GM12875 (cell line): ENCODE measurements at regions not wholly inside any gene's neighbourhood (a gene's known extent, or its start where the extent isn't known, plus 50 kb on each side); places are given as distances from the start of the nearest gene placed in this dataset.

Experiments
- H3K4me3 ChIP-seq: one replicate; pipeline ENCODE4 v1.5.1; 2011; ENCODE audit warnings: low read depth, low read length, control low read depth
- CTCF ChIP-seq: IDR thresholded peaks from 2 replicates; pipeline ENCODE4 v1.5.1; 2011; ENCODE audit warnings: low read depth, mild to moderate bottlenecking, control low read depth, inconsistent platforms, low read length, moderate library complexity, borderline replicate concordance; ENCODE audit not compliant: insufficient read depth

DNA sequence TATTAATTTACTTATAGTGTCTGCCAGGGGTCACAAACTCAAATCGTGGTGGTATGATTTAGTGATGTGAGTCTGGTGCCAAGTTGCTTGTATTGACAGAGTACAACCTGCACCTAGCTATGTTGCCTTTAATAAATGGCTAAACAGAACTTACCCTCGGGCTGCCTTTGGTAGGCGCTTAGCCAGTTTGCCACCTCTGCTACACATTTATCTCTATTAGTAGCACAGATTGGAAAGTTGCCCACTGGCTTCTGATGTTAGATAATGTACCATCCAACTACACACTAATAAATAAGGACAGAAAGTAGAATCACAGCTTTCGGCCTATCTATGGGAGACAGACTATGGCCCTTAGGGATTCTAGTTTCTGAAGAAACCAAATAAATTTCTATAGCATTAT is 368.4 kb downstream of the MAN2A1 start:
- no peak for TF ChIP-seq CTCF
- H3K4me3 ChIP-seq: no peak overlapping the region

DNA sequence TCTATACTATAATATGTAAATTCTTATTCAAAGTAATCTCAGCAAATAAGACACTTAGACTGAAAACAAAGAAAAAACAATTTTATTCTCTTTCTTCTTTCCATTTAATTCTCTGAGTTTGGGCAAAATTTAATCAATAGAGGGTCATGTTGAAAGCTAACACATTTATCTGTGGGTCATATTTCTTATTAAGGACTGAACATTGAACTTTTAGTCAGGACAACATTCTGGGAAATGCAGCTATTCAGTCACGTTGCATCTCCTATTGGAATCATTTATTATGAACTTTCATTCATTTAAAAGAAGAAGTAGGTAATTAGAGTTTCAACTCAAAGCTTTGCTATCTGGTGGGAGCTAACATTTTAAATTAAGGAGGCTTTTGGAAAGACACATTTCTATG is 372.5 kb downstream of the MAN2A1 start:
- no peak overlapping the region for H3K4me3 ChIP-seq
- no peak for TF ChIP-seq CTCF

GRCh38 chr5:110063640-110064602 is 374.2 kb downstream of the MAN2A1 start:
- TF ChIP-seq CTCF: no peak
- H3K4me3 ChIP-seq: no peak overlapping the region

GRCh38 chr5:110064603-110065268 is 375.0 kb downstream of the MAN2A1 start:
- H3K4me3 ChIP-seq: no peak overlapping the region
- no peak for TF ChIP-seq CTCF

DNA sequence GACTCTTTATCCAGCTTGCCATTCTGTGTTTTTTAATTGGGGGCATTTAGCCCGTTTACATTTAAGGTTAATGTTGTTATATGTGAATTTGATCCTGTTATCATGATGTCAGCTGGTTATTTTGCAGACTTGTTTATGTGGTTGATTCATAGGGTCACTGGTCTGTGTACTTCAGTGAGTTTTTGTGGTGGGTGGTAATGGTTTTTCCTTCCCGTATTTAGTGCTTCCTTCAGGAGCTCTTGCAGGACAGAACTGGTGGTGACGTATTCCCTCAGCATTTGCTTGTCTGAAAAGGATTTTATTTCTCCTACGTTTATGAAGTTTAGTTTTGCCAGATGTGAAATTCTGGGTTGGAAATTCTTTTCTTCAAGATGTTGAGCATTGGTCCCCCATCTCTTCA is 381.1 kb downstream of the MAN2A1 start:
- no peak for TF ChIP-seq CTCF
- no peak overlapping the region for H3K4me3 ChIP-seq

DNA sequence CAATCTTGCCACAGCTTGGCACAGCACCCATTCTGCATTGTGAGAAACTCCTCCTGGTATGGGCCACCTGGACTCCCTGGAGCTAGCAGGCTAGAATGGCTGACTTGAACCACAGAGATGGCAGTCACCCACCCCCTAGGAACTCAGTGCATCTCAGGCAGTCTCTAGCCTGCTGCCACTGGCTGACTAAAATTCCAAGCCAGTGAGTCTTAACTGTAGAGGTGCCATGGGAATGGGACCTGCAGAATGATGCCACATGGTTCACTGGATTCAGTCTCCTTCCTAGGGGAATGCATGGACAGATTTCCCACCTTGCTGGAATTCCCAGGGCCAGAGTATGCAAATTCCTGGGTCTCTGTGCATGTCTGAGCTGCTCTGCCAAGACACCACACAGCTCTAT is 382.9 kb downstream of the MAN2A1 start:
- no peak overlapping the region for H3K4me3 ChIP-seq
- TF ChIP-seq CTCF: no peak
